ENCODE measurements at regions not wholly inside any gene's neighbourhood (a gene's known extent, or its start where the extent isn't known, plus 50 kb on each side); places are given as distances from the start of the nearest gene placed in this dataset.

DNA sequence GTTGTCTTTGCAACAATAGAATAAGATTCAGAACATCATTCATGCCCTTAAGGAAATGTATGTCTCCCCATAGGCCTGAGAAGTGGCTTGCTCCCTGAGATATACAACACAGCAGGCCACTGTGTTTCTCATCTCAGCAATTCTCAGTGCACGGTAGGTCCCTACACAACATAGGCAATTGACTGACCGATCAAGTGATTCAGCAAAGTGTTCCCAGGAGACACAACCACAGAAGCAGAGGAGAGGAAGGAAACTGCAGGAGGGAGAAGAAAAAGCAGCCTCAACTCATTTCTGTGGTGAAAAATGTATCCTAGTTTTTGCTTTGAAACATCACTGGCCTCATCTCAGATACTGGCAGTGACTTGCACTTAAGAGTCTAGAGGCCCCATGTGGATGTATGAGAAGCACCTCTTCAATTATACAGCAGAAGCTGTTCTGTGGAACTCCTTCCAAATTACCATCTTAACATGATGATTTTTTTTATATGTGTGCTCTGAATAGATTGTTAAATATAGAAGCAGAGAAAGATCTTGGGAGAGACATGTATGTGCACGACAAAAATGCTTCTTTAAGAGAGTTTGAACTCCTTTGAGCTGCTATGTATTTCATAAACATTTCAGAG lies 306.8 kb downstream of the XPNPEP1 start:
- TF ChIP-seq CTCF (IDR thresholded peaks at IDR 0.05) (no peak), POLR2AphosphoS5 (IDR thresholded peaks at IDR 0.05) (no peak)
